HepG2 (cell line): ENCODE measurements at regions not wholly inside any gene's neighbourhood (a gene's known extent, or its start where the extent isn't known, plus 50 kb on each side); places are given as distances from the start of the nearest gene placed in this dataset.

Source experiments
- ATF3 ChIP-seq: sonication (generic); formaldehyde crosslinking; IDR thresholded peaks from 2 replicates; pipeline ENCODE4 v1.4.0; 2020; ENCODE audit warnings: missing genetic modification reagents
- HNRNPLL ChIP-seq: fragments of 200-400 bp; formaldehyde crosslinking; IDR thresholded peaks from 2 replicates; pipeline ENCODE4 v1.6.1; 2017; ENCODE audit warnings: mild to moderate bottlenecking, low read depth, low read length; ENCODE audit not compliant: poor library complexity, severe bottlenecking
- NFAT5 ChIP-seq: sonication (generic); formaldehyde crosslinking; IDR thresholded peaks from 2 replicates; pipeline ENCODE4 v1.4.0; 2020; ENCODE audit warnings: missing genetic modification reagents

DNA sequence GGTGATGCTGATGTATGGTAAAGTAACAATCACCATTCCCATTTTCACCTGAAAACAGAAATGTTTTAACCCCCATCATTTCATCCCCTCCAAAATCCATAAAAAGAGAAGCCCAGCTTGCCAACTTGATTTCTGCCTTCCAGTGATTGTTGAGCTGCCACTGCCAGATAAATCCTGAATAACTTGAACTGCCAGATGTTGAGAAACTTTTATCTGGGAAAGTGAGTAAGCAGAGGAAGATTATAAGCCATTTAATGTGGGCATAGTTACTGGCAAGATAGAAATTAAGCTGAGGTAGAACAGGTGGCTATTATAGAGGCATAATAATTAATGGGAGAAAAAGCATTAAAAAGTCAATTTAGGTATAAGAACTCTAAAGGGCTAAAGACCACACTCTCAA, 534.1 kb downstream of the ANKRD7 start:
- TF ChIP-seq HNRNPLL (no peak), ATF3 (CRISPR knock-in tag) (no peak), NFAT5 (CRISPR knock-in tag) (no peak)
